LNCaP clone FGC (cell line): ENCODE measurements at regions not wholly inside any gene's neighbourhood (a gene's known extent, or its start where the extent isn't known, plus 50 kb on each side); places are given as distances from the start of the nearest gene placed in this dataset.

Source experiments
- DNase-seq: peaks from one replicate; pipeline ENCODE4 v3.0.0-alpha.2; 2011; ENCODE audit warnings: low read depth
- H3K4me3 ChIP-seq: 2 replicates; pipeline ENCODE4 v1.5.1; 2011; ENCODE audit warnings: mild to moderate bottlenecking, low read depth, low read length, control low read depth
- TF ChIP-seq, protein P1 (sequence below): IDR thresholded peaks from 2 replicates; pipeline ENCODE4 v1.5.1; 2012; ENCODE audit warnings: mild to moderate bottlenecking; ENCODE audit not compliant: control insufficient read depth, insufficient read depth; ENCODE audit errors: extremely low read depth

DNA sequence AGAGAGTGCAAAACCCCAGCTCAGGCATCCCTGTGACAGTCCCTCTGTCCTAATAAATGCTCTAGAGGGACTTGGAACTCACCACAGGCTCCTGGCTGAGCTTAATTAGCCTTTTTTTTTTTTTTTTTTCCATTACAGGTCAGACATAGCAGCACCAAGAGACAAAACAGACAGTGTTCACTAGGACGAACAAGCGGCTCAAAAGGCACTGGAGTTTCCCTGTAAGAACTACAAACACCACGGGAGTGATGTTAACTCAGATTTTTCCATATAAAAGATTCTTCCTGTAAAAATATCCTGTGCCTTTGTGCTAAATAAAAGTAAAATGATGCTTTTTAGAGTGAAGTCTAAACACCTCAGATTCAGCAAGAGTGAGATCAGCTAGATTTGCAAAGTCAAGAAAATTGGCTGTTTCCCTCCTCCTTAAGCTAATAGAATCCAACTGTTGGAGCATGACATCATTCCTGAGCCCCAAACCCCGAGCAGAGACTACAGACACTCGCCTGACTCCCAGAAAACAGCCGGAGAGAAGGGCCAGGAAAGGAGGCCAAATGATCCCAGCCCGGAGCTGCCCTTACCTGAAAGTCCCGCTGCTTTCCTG is 101.0 kb upstream of the AKIP1 start:
- DNase-seq, result no peak
- TF ChIP-seq, protein P1, sequence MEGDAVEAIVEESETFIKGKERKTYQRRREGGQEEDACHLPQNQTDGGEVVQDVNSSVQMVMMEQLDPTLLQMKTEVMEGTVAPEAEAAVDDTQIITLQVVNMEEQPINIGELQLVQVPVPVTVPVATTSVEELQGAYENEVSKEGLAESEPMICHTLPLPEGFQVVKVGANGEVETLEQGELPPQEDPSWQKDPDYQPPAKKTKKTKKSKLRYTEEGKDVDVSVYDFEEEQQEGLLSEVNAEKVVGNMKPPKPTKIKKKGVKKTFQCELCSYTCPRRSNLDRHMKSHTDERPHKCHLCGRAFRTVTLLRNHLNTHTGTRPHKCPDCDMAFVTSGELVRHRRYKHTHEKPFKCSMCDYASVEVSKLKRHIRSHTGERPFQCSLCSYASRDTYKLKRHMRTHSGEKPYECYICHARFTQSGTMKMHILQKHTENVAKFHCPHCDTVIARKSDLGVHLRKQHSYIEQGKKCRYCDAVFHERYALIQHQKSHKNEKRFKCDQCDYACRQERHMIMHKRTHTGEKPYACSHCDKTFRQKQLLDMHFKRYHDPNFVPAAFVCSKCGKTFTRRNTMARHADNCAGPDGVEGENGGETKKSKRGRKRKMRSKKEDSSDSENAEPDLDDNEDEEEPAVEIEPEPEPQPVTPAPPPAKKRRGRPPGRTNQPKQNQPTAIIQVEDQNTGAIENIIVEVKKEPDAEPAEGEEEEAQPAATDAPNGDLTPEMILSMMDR, result no peak
- peak overlapping the region; percentile 52 for H3K4me3 ChIP-seq

DNA sequence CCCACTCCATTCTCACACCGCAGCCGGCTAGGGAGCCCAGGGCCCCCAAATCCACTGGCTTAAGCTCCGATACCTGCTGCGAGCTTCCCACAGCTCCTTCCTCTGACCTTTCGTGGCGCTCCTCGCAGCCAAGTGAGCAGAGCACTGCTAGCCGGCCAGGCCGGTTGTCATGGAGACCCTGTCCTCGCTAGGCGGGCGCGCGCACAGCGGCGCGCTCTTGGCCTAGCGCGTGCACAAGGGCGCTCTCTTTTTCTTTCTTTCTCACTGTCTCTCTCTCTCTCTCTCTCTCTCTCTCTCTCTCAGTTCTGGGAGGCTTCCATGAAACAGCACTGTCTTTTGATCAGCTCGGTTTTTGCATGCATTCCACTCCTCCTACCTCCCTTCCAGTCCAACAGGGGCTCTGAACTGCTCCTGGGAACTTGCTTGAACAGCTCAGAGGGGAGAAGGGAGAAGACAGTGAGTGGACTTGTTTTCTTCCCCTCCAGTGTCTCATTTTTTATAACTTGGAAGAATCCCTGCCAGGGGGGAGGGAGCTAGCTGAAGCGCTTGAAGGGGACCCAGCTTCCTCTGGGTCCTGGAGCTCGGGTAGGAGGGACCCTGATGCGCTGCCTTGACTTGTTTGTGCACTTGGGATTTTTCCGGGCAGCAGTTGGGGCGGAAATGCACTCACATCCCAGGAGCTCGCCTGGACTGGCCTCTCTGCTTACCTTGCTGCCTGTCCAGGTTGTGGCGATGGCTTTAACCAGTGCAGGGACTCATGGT is 100.3 kb upstream of the AKIP1 start:
- TF ChIP-seq, protein P1, result 0 out of 2 replicates have a peak, but pooled peaks have one; percentile 11
- DNase-seq, result peak; percentile 55
- H3K4me3 ChIP-seq, result peak overlapping the region; percentile 52

DNA sequence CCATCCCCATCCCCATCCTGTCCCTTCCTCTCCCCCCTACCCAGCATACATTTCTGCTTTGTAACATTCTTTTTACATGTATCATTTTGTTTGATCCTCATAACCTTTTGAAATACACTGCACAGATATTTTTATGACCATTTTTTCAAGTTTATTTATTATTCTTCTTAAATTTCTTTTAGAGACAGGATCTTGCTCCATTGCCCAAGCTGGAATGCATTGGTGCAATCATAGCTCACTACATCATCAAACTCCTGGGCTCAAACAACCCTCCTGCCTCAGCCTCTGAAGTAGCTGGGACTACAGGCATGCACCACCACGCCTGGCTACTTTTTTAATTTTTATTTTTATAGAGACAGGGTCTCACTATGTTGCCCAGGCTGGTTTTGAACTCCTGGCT is 99.4 kb upstream of the AKIP1 start:
- DNase-seq, result no peak
- TF ChIP-seq, protein P1, result no peak
- H3K4me3 ChIP-seq, result no peak overlapping the region

DNA sequence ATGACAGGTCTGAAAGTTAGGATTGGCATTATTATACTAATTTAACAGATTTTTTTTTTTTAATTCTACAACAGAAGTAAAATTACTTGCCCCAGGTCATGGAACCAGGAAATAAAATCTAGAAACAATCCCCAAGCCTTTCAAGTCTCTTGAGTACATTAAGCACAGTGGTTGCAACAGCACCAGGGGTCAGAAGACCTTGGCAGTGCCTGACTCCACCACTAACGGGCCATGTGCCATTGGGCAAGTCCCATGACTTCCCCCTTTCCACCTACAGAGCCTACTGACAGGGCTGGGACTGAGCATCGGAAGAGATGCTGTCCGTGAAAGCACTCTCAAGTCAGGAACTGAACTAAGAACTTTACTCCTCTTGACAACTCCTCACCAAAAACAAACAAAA is 98.6 kb upstream of the AKIP1 start:
- TF ChIP-seq, protein P1, result no peak
- H3K4me3 ChIP-seq, result no peak overlapping the region
- DNase-seq, result no peak

DNA sequence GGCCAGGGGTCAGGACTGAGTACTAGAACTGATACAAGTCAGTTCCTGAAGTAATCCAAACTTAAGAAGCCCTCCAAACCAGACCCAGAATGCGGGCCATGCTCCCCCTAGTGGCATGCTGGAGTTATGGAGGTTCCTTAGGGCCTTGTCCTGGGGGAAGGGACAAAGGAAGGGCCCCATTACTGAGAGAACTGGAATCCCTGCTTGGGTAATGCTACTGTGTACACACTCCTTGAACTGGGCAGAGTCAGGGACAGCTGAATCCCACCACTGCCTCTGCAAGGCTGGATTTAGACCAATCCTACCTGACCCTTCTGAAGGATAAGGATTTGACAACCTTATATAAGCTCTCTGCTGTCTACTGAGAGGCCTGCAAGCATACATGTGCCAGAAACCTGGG is 97.3 kb upstream of the AKIP1 start:
- TF ChIP-seq, protein P1, result peak; percentile 78
- no peak overlapping the region for H3K4me3 ChIP-seq
- DNase-seq, result peak; percentile 53

DNA sequence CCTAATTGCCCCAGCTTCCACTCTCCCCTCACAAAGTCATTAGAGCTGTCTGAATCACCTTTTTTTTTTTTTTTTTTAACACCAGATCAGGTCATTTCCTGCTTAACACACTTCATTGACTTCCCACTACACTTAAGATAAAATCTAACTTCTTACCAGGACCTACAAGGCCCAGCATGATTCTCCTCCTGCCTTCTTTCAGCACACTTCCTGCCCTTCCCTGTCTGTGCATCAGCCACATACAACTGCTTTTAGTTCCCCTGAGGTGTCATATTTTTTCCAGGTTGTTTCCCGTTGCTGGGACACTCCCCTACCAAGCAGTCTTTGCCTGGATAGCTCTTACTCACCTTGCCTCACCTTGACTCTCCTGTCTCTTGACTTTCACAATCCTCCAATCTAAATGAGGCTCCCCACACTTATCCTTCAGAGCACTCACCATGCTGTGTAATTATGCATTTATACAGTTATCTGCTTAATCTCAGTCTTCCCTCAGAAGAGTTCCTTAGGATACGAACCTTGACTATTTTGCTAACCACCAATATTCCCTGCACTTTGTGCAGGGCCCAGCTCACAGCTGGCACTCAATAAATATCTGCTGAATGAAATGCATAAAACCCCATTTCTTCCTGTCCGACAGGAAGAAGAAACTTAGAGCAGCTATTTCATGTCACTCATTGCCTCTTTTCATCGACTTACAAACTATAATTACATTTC is 96.6 kb upstream of the AKIP1 start:
- DNase-seq, result no peak
- no peak overlapping the region for H3K4me3 ChIP-seq
- TF ChIP-seq, protein P1, result no peak
